ENCODE measurements at regions not wholly inside any gene's neighbourhood (a gene's known extent, or its start where the extent isn't known, plus 50 kb on each side); places are given as distances from the start of the nearest gene placed in this dataset.

- TF ChIP-seq CTCF (IDR thresholded peaks at IDR 0.05; ENCODE audit: low read depth, low read length) = no peak
- H3K4me3 ChIP-seq (ENCODE audit: low read depth, low read length) = no peak overlapping the region
These were observed 831.0 kb downstream of the TFAP2A start for GRCh38 chr6:9583753-9584352.

- no peak for TF ChIP-seq CTCF (IDR thresholded peaks at IDR 0.05; ENCODE audit: low read depth, low read length)
- H3K4me3 ChIP-seq (ENCODE audit: low read depth, low read length) = no peak overlapping the region
These were observed 833.7 kb downstream of the TFAP2A start for GRCh38 chr6:9581155-9581554.

- no peak for TF ChIP-seq CTCF (IDR thresholded peaks at IDR 0.05; ENCODE audit: low read depth, low read length)
These were observed 838.4 kb downstream of the TFAP2A start for GRCh38 chr6:9576521-9576920.

GRCh38 chr6:9566096-9566495 lies 848.8 kb downstream of the TFAP2A start:
- H3K4me3 ChIP-seq (ENCODE audit: low read depth, low read length) = no peak overlapping the region
- no peak for TF ChIP-seq CTCF (IDR thresholded peaks at IDR 0.05; ENCODE audit: low read depth, low read length)

More at GRCh38 chr6:9576521-9576920, 838.4 kb downstream of the TFAP2A start:
- H3K4me3 ChIP-seq (ENCODE audit: low read depth, low read length) = no peak overlapping the region

GRCh38 chr6:9564021-9564420 lies 850.9 kb downstream of the TFAP2A start:
- no peak for TF ChIP-seq CTCF (IDR thresholded peaks at IDR 0.05; ENCODE audit: low read depth, low read length)
- H3K4me3 ChIP-seq (ENCODE audit: low read depth, low read length) = no peak overlapping the region

GRCh38 chr6:9563568-9563967 lies 851.3 kb downstream of the TFAP2A start:
- no peak for TF ChIP-seq CTCF (IDR thresholded peaks at IDR 0.05; ENCODE audit: low read depth, low read length)
- H3K4me3 ChIP-seq (ENCODE audit: low read depth, low read length) = no peak overlapping the region

DNA sequence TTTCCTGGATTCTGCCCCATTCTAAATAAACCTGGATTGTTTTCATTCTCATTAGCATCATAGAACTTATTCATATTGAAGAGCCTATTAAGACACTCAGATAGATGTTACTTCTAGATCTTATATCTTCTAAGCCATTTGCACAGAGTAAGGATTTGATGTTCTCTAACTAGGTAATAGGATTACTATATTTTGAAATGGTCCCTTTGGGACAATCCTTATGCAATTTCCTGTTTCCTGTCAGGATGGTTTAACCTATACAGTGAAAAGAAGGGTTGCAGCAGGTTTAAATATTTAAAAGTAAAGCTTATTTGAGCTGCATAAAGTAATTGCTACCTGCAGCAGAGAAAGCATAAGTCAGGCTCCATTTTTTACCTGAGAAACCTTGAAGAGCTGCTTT lies 860.1 kb downstream of the TFAP2A start:
- TF ChIP-seq CTCF (IDR thresholded peaks at IDR 0.05; ENCODE audit: low read depth, low read length) = no peak
- H3K4me3 ChIP-seq (ENCODE audit: low read depth, low read length) = no peak overlapping the region

Data from WI38 (cell line).